K562 (cell line): ENCODE measurements at regions not wholly inside any gene's neighbourhood (a gene's known extent, or its start where the extent isn't known, plus 50 kb on each side); places are given as distances from the start of the nearest gene placed in this dataset.

ENCODE experiments used
- ATAC-seq: fragments of 200-7000 bp; cut with Tn5 transposase; 3 replicates; pipeline ENCODE4 v1.9.1; 2020; ENCODE audit warnings: moderate library complexity
- BruUV-seq: library from RNA; stranded (reverse); fragments of 400-500 nt; replicated peaks from 2 replicates; lab custom pipeline; 2021; lab: Mats Ljungman, UMichigan
- CTCF ChIA-PET: fragments of 300-600 bp; formaldehyde crosslinking; extraction: SDS; loops from one replicate; lab custom pipeline; 2021; ENCODE audit warnings: low intra/inter-chr PET ratio; lab: Yijun Ruan, JAX
- POLR2A ChIA-PET: fragments of 300-600, 350-650 bp; sonication (Branson Sonifier 250); formaldehyde crosslinking; extraction: SDS; loops from one replicate; lab custom pipeline; 2021; ENCODE audit warnings: antibody characterized with exemption, inconsistent platforms; lab: Yijun Ruan, JAX
- DNase-seq, 4 experiments: peaks; one replicate each; pipeline versions ENCODE4 v3.0.0 to v3.0.0-alpha.2; 2011 to 2018; ENCODE audit warnings: low spot score in 3 of 4, mixed read lengths in 3 of 4; ENCODE audit errors: extremely low read depth in 1 of 4
- FAIRE-seq: peaks from 2 replicates; lab custom pipeline; 2011; peaks lifted over from hg19 to GRCh38; lab: Jason Lieb, UNC
- H2AFZ ChIP-seq: 2 replicates; pipeline ENCODE4 v1.6.0; 2011; ENCODE audit warnings: low read depth, low read length, control low read depth, inconsistent platforms
- H3K27ac ChIP-seq: fragments of 200-600 bp; 3 replicates; pipeline ENCODE4 v1.8.0; 2011; ENCODE audit warnings: low read depth, mild to moderate bottlenecking, control low read depth, inconsistent platforms, low read length, moderate library complexity, mixed read lengths; ENCODE audit errors: extremely low read depth
- H3K27me3 ChIP-seq, 2 experiments: fragments of 300-600 bp in 1 of 2; 2 replicates in 1 of 2; 3 replicates in 1 of 2; pipeline versions ENCODE4 v1.6.0 to v1.8.0; 2011; ENCODE audit warnings: inconsistent platforms in 2 of 2, low read length in 2 of 2, mild to moderate bottlenecking in 1 of 2, mixed read lengths in 1 of 2, moderate library complexity in 1 of 2; ENCODE audit not compliant: control insufficient read depth in 2 of 2, insufficient read depth in 2 of 2
- H3K36me3 ChIP-seq: fragments of 300-600 bp; 3 replicates; pipeline ENCODE4 v1.8.0; 2011; ENCODE audit warnings: mild to moderate bottlenecking, low read length, inconsistent platforms; ENCODE audit not compliant: control insufficient read depth, insufficient read depth
- H3K4me1 ChIP-seq, 2 experiments: fragments of 200-600 bp in 1 of 2; replicated peaks in 1 of 2; 2 replicates in 1 of 2; 3 replicates in 1 of 2; pipeline versions ENCODE4 v1.5.1 to v1.8.0; 2011; ENCODE audit warnings: inconsistent platforms in 2 of 2, low read length in 2 of 2, mild to moderate bottlenecking in 1 of 2, mixed read lengths in 1 of 2, moderate library complexity in 1 of 2; ENCODE audit not compliant: control insufficient read depth in 2 of 2, insufficient read depth in 2 of 2
- H3K4me2 ChIP-seq: 2 replicates; pipeline ENCODE4 v1.6.1; 2011; ENCODE audit warnings: low read length, control low read depth, inconsistent platforms, mixed read lengths; ENCODE audit not compliant: insufficient read depth
- H3K4me3 ChIP-seq: fragments of 200-600 bp; sonication (generic), shearing (Covaris generic); 2 replicates; pipeline ENCODE4 v1.5.1; 2016; ENCODE audit warnings: control low read depth, inconsistent platforms
- H3K79me2 ChIP-seq: fragments of 200-600 bp; 3 replicates; pipeline ENCODE4 v1.8.0; 2011; ENCODE audit warnings: low read length, inconsistent platforms; ENCODE audit not compliant: control insufficient read depth, insufficient read depth
- H3K9ac ChIP-seq, 2 experiments: 2 replicates each; pipeline versions ENCODE4 v1.6.0 to v1.6.1; 2011; ENCODE audit warnings: low read depth in 2 of 2, low read length in 2 of 2, control low read depth in 1 of 2, inconsistent platforms in 1 of 2, mild to moderate bottlenecking in 1 of 2, mixed read lengths in 1 of 2; ENCODE audit not compliant: insufficient read depth in 1 of 2
- H3K9me1 ChIP-seq: one replicate; pipeline ENCODE4 v1.6.0; 2011; ENCODE audit warnings: inconsistent platforms, mild to moderate bottlenecking, low read length, moderate library complexity; ENCODE audit not compliant: control insufficient read depth, insufficient read depth
- H3K9me3 ChIP-seq: replicated peaks from 2 replicates; pipeline ENCODE4 v1.5.1; 2011; ENCODE audit warnings: low read depth, low read length, inconsistent platforms; ENCODE audit not compliant: control insufficient read depth, insufficient read depth
- H4K20me1 ChIP-seq: replicated peaks from 2 replicates; pipeline ENCODE4 v1.6.1; 2011; ENCODE audit warnings: low read length, inconsistent platforms, mixed read lengths; ENCODE audit not compliant: control insufficient read depth, insufficient read depth
- FOXK2 ChIP-seq, 2 experiments: fragments of 450-650 bp; IDR thresholded peaks in 1 of 2; conservative IDR thresholded peaks in 1 of 2; 2 replicates each; pipeline ENCODE4 v1.6.1; 2016; ENCODE audit warnings: low read depth in 2 of 2, mild to moderate bottlenecking in 1 of 2
- MYC ChIP-seq, 2 experiments: fragments of 250-450 bp in 1 of 2; sonication (Bioruptor Pico) in 1 of 2; IDR thresholded peaks; 2 replicates each; pipeline versions ENCODE4 v1.5.1 to v1.6.1; 2012 to 2021; ENCODE audit warnings: low read depth in 2 of 2, borderline replicate concordance in 1 of 2, improper control_type of control experiment in 1 of 2, low read length in 1 of 2, mild to moderate bottlenecking in 1 of 2, moderate library complexity in 1 of 2
- TRIM25 ChIP-seq: fragments of 450-650 bp; IDR thresholded peaks from 2 replicates; pipeline ENCODE4 v1.7.0; 2016; ENCODE audit warnings: borderline replicate concordance
- WGBS: fragments of 100-300 bp; shearing (Covaris generic); methylation state at CpG from one replicate; pipeline ENCODE4 v1.1.6; 2016; ENCODE audit warnings: low coverage, mixed read lengths; ENCODE audit not compliant: insufficient coverage; ENCODE audit errors: missing lambda C conversion rate; 5-methylcytosine and 5-hydroxymethylcytosine counted together
- in situ Hi-C: fragments of 300-500 bp; cut with MboI; formaldehyde crosslinking; loops from 4 replicates; pipeline ENCODE4 v1.15.0; 2018; ENCODE audit warnings: inconsistent platforms, mixed read lengths
- intact Hi-C: fragments of 100-400 bp; cut with micrococcal nuclease; formaldehyde crosslinking; loops from 2 replicates; pipeline ENCODE4 v1.14.2; 2022
- TF ChIP-seq, protein P1 (sequence below): fragments of 450-650 bp; formaldehyde crosslinking; IDR thresholded peaks from 2 replicates; pipeline ENCODE4 v1.4.0; 2020; ENCODE audit warnings: mild to moderate bottlenecking, mixed read lengths

DNA sequence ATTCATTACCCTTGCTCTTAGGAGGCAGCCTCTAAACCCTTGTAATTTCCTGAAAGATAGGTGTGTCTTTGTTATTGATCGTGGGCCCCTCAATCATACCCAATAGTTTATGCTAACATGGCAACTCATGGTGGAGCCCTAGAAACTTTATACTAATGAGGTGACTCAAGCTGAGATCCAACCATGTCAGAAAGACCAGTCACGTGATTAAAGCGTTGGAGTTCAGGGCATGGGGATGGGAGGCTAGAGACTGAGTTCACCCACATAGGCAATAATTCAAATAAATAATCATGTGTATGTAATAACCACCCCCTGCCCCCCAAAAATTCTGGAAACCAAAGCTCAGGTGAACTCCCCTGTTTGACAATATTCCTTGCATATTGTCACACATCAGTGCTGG, 99.5 kb upstream of the TUSC7 start:
- CTCF ChIA-PET = no interaction called here
- no peaks in the 10 kb centered on the region for H3K79me2 ChIP-seq
- H3K36me3 ChIP-seq = no peaks in the 10 kb centered on the region
- in situ Hi-C loops = no loop called here
- no TSS peak for BruUV-seq
- ATAC-seq = no peak
- H3K4me1 ChIP-seq = no peaks in the 10 kb centered on the region
- no peak overlapping the region for H3K27ac ChIP-seq
- no peaks in the 10 kb centered on the region for H3K9me1 ChIP-seq
- H4K20me1 ChIP-seq = no peaks in the 10 kb centered on the region
- H3K4me2 ChIP-seq = no peak overlapping the region
- no peak overlapping the region for H3K9ac ChIP-seq
- FAIRE-seq = no peak
- no peak overlapping the region for H2AFZ ChIP-seq
- no peaks in the 10 kb centered on the region for H3K27me3 ChIP-seq
- POLR2A ChIA-PET = no interaction called here
- H3K9me3 ChIP-seq = no peaks in the 10 kb centered on the region
- intact Hi-C loops = no loop called here
- TF ChIP-seq FOXK2 (conservative IDR thresholded peaks at IDR 0.05 in 1 of 2, IDR thresholded peaks at IDR 0.05 in 1 of 2; ENCODE audit: low read depth in 2 of 2) = no peak
- TF ChIP-seq, protein P1, sequence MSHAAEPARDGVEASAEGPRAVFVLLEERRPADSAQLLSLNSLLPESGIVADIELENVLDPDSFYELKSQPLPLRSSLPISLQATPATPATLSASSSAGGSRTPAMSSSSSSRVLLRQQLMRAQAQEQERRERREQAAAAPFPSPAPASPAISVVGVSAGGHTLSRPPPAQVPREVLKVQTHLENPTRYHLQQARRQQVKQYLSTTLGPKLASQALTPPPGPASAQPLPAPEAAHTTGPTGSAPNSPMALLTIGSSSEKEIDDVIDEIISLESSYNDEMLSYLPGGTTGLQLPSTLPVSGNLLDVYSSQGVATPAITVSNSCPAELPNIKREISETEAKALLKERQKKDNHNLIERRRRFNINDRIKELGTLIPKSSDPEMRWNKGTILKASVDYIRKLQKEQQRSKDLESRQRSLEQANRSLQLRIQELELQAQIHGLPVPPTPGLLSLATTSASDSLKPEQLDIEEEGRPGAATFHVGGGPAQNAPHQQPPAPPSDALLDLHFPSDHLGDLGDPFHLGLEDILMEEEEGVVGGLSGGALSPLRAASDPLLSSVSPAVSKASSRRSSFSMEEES (CRISPR knock-in tag) = peak; percentile 67
- DNase-seq = no peak
- WGBS = 0% methylated on average over 3 of the region's 3 CpGs
- H3K4me3 ChIP-seq = no peak overlapping the region

GRCh38 chr3:116614795-116615362, 94.7 kb upstream of the TUSC7 start:
- Histone ChIP-seq H3K36me3 (no peaks in the 10 kb centered on the region), H3K9me3 (no peaks in the 10 kb centered on the region), H3K4me2 (no peak overlapping the region), H3K27me3 (no peaks in the 10 kb centered on the region), H3K79me2 (no peaks in the 10 kb centered on the region), H3K27ac (no peak overlapping the region), H3K9ac (no peak overlapping the region), H2AFZ (no peak overlapping the region), H4K20me1 (no peaks in the 10 kb centered on the region), H3K9me1 (no peaks in the 10 kb centered on the region), H3K4me3 (no peak overlapping the region), H3K4me1 (no peaks in the 10 kb centered on the region)
- no peak for FAIRE-seq
- intact Hi-C loops (no loop called here), in situ Hi-C loops (no loop called here)
- TF ChIP-seq TRIM25 (no peak), MYC (IDR thresholded peaks at IDR 0.05; ENCODE audit: low read depth, low read length) (no peak), MYC (CRISPR knock-in tag; IDR thresholded peaks at IDR 0.05; ENCODE audit: borderline replicate concordance, low read depth) (no peak)
- BruUV-seq = no TSS peak
- ChIA-PET POLR2A (no interaction called here), CTCF (no interaction called here)
- 0% methylated on average over 3 of the region's 4 CpGs for WGBS
- no peak for DNase-seq
- no peak for ATAC-seq
